ENCODE measurements at regions not wholly inside any gene's neighbourhood (a gene's known extent, or its start where the extent isn't known, plus 50 kb on each side); places are given as distances from the start of the nearest gene placed in this dataset.
"Not testable (repeated sequence)": the region's sequence is repeated elsewhere in the genome, so short reads cannot be mapped to it uniquely, and the experiment has no call there.

DNA sequence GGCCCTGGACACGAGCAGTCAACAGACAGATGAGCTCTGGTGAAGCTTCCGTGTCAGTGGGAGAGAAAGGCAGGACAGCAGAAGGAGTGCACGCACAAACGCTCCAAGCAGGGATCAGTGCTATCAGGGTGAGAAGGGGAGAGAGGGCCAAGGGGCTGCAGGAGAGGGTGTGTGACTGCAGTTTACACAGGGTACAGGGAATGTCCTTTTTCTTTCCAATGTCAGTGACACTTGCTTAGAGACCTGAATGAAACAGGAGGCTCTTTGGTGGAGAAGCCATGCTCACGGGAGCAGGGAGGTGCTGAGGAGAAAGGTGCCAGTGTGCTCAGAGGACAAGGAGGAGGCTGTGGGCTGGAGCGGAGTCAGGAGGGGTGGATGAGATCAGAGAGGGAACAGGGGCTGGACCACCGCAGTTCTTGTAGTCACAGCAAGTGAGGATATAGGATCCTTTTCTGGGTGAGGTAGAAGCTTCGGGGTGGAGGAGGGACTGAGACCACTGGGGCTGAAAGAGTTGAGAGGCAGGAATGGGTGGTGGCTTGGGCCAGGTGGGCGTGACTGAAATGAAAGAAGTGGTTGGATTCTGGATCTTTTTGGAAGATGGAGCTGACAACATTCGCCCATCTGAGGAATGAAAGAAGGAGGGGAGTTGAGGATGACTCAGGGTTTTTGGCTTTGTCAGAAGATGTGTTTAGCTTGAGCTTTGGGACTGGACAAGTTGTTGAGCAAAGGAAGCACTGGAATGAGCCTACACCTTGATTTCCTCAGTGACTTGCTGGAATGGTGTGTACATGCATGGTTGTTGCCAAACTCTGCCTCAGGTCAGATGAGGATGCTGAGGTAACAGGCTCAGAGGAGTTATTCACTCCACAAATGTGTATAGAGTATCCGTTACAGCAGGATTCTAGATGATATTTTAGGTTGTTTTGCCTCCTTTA lies 87.9 kb downstream of the ADAMTS15 start:
- Histone ChIP-seq H3K4me3 (replicated peaks; ENCODE audit: insufficient read depth, low read length) (no peak overlapping the region), H3K27me3 (ENCODE audit: insufficient read depth, poor library complexity, severe bottlenecking) (peaks cover 9% of the 10 kb centered on the region), H3K27ac (replicated peaks) (no peak overlapping the region)
- TF ChIP-seq POLR2AphosphoS5 (IDR thresholded peaks at IDR 0.05; ENCODE audit: low read depth), result no peak
- no peak for TF ChIP-seq GABPA (IDR thresholded peaks at IDR 0.05; ENCODE audit: low read depth)
- TF ChIP-seq, protein P1, sequence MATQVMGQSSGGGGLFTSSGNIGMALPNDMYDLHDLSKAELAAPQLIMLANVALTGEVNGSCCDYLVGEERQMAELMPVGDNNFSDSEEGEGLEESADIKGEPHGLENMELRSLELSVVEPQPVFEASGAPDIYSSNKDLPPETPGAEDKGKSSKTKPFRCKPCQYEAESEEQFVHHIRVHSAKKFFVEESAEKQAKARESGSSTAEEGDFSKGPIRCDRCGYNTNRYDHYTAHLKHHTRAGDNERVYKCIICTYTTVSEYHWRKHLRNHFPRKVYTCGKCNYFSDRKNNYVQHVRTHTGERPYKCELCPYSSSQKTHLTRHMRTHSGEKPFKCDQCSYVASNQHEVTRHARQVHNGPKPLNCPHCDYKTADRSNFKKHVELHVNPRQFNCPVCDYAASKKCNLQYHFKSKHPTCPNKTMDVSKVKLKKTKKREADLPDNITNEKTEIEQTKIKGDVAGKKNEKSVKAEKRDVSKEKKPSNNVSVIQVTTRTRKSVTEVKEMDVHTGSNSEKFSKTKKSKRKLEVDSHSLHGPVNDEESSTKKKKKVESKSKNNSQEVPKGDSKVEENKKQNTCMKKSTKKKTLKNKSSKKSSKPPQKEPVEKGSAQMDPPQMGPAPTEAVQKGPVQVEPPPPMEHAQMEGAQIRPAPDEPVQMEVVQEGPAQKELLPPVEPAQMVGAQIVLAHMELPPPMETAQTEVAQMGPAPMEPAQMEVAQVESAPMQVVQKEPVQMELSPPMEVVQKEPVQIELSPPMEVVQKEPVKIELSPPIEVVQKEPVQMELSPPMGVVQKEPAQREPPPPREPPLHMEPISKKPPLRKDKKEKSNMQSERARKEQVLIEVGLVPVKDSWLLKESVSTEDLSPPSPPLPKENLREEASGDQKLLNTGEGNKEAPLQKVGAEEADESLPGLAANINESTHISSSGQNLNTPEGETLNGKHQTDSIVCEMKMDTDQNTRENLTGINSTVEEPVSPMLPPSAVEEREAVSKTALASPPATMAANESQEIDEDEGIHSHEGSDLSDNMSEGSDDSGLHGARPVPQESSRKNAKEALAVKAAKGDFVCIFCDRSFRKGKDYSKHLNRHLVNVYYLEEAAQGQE (IDR thresholded peaks at IDR 0.05; ENCODE audit: insufficient replicate concordance, low read depth), result no peak
- TF ChIP-seq, protein P2, sequence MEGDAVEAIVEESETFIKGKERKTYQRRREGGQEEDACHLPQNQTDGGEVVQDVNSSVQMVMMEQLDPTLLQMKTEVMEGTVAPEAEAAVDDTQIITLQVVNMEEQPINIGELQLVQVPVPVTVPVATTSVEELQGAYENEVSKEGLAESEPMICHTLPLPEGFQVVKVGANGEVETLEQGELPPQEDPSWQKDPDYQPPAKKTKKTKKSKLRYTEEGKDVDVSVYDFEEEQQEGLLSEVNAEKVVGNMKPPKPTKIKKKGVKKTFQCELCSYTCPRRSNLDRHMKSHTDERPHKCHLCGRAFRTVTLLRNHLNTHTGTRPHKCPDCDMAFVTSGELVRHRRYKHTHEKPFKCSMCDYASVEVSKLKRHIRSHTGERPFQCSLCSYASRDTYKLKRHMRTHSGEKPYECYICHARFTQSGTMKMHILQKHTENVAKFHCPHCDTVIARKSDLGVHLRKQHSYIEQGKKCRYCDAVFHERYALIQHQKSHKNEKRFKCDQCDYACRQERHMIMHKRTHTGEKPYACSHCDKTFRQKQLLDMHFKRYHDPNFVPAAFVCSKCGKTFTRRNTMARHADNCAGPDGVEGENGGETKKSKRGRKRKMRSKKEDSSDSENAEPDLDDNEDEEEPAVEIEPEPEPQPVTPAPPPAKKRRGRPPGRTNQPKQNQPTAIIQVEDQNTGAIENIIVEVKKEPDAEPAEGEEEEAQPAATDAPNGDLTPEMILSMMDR (IDR thresholded peaks at IDR 0.05; ENCODE audit: insufficient read depth, low read length), result no peak
- TF ChIP-seq SPI1 (IDR thresholded peaks at IDR 0.05; ENCODE audit: borderline replicate concordance, low read depth), result no peak
- no peak for DNase-seq (ENCODE audit: low read depth in 1 of 2, low spot score in 1 of 2)

DNA sequence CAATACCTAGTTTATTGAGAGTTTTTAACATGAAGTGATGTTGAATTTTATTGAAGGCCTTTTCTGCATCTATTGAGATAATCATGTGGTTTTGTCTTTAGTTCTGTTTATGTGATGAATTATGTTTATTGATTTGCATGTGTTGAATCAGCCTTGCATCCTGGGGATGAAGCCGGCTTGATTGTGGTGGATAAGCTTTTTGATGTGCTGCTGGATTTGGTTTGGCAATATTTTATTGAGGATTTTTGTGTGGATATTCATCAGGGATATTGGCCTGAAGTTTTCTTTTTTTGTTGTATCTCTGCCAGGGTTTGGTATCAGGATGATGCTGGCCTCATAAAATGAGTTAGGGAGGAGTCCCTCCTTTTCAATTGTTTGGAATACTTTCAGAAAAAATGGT lies 91.2 kb downstream of the ADAMTS15 start:
- H3K4me3 ChIP-seq (replicated peaks; ENCODE audit: insufficient read depth, low read length); DNase-seq (ENCODE audit: low read depth in 1 of 2, low spot score in 1 of 2); H3K27ac ChIP-seq (replicated peaks); H3K27me3 ChIP-seq (ENCODE audit: insufficient read depth, poor library complexity, severe bottlenecking): not testable (repeated sequence)

DNA sequence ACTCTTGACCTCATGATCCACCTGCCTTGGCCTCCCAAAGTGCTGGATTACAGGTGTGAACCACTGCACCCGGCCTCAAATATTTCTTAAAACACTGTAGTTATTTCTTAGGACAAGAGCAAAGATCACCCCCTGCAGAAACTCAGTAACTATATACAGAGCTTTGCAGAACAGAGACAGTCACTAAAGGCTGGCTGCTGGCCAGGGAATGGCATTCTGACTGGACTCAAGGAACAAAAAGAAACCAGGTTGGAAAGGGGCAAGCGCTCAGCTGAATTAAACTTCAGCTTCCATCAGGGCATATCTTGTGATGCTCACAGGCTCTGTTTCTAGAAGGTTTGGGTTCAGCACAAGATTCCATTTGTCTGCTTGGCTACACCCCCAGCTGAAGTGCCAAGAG lies 95.8 kb downstream of the ADAMTS15 start:
- no peak for DNase-seq (ENCODE audit: low read depth in 1 of 2, low spot score in 1 of 2)
- TF ChIP-seq GABPA (IDR thresholded peaks at IDR 0.05; ENCODE audit: low read depth), result no peak
- TF ChIP-seq, protein P1 (IDR thresholded peaks at IDR 0.05; ENCODE audit: insufficient replicate concordance, low read depth), result no peak
- TF ChIP-seq, protein P2 (IDR thresholded peaks at IDR 0.05; ENCODE audit: insufficient read depth, low read length), result no peak
- no peak for TF ChIP-seq POLR2AphosphoS5 (IDR thresholded peaks at IDR 0.05; ENCODE audit: low read depth)
- no peak for TF ChIP-seq SPI1 (IDR thresholded peaks at IDR 0.05; ENCODE audit: borderline replicate concordance, low read depth)
- H3K27me3 ChIP-seq (ENCODE audit: insufficient read depth, poor library complexity, severe bottlenecking), result peaks cover 4% of the 10 kb centered on the region
- H3K27ac ChIP-seq (replicated peaks), result no peak overlapping the region
- no peak overlapping the region for H3K4me3 ChIP-seq (replicated peaks; ENCODE audit: insufficient read depth, low read length)

DNA sequence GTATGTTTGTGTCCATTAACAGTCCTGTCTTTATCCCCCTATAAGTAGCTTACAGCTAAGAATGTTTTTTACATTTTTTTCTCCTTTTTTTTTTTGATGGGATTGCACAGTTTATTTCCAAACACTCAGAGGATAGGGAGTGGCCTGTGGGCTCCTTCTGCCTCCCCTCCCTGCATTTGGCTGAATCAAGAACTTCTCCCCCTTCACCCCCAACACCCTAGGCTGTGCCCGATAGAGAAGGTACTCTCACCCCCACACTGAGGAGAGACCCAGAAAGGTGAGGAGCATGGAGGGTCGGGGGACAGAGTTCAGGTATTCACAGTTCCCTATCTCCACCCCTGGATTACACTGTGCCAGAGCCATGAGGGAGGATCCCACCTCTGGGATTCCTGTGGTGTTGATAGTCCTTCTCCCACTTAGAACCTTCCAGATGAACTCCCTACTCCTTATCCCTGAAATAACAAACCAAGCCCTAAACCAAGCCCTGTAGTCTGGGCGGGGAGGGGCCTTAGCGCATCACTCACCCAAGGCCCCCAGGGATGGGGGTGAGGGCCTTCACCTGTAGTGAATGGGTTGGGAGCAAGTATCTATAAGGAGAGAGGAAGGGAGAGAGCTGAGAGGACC lies 97.1 kb downstream of the ADAMTS15 start:
- DNase-seq (ENCODE audit: low read depth in 1 of 2, low spot score in 1 of 2), result no peak
- TF ChIP-seq SPI1 (IDR thresholded peaks at IDR 0.05; ENCODE audit: borderline replicate concordance, low read depth) (no peak), GABPA (IDR thresholded peaks at IDR 0.05; ENCODE audit: low read depth) (no peak), POLR2AphosphoS5 (IDR thresholded peaks at IDR 0.05; ENCODE audit: low read depth) (no peak)
- TF ChIP-seq, protein P2 (IDR thresholded peaks at IDR 0.05; ENCODE audit: insufficient read depth, low read length), result no peak
- TF ChIP-seq, protein P1 (IDR thresholded peaks at IDR 0.05; ENCODE audit: insufficient replicate concordance, low read depth), result no peak
- Histone ChIP-seq H3K27ac (replicated peaks) (no peak overlapping the region), H3K4me3 (replicated peaks; ENCODE audit: insufficient read depth, low read length) (no peak overlapping the region), H3K27me3 (ENCODE audit: insufficient read depth, poor library complexity, severe bottlenecking) (peaks cover 2% of the 10 kb centered on the region)
